Femur (tissue), 1 donor: ENCODE measurements at regions not wholly inside any gene's neighbourhood (a gene's known extent, or its start where the extent isn't known, plus 50 kb on each side); places are given as distances from the start of the nearest gene placed in this dataset.
"Not testable (repeated sequence)": the region's sequence is repeated elsewhere in the genome, so short reads cannot be mapped to it uniquely, and the experiment has no call there.

ENCODE experiments used
- DNase-seq: peaks from one replicate; pipeline ENCODE4 v3.0.0-alpha.2; 2017

- no peak for DNase-seq
These were observed 59.3 kb downstream of the EBLN2 start for GRCh38 chr3:73120710-73121109.

DNA sequence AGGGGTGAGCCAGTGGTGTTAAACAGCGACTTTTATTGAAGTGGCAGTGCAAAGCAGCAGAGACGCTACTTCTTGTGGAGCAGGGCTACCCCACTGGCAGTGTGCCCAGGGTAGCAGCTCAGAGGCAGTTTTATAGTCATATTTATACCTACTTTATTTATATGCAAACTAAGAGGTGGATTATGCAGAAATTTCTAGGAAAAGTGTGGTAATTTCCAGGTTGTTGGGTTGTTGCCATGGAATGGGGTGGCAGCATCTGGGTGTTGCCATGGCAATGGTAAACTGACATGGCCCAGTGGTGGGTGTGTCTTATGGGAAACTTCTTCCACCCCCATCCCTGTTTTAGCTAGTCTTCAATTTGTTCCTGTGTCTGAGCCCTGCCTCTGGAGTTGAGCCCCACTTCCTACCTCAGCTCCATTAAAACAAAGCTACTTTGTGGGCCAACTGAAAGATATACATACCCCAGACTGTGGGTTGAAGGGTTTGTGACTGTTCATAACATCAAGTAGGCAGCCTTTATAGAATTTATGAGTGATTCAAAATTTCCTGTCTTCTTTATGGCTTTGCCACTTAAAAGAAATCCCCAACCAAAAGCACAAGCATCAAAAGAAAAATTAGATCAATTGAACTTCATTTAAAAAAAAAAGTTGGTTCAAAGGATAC lies 60.3 kb downstream of the EBLN2 start:
- DNase-seq = no peak

DNA sequence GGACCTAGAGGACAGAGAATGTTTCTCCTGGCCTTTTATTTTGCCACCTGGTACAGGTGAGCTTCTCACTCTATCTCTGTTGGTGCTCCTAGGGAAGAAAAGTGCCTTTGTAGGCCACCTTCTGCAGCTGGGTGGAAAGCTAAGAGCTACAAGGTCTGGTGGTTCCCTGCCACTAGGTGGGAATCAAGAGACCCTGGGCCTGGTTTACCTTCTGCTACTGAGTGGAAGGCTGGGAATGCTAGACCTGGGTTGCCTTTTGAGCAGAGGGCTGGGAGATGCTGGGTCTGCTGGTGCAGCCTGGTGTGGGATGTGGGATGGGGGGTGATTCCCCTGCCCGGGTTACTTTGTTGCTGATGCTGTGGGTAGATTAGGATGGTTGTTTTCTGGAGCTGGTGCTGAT lies 72.6 kb downstream of the EBLN2 start:
- no peak for DNase-seq

DNA sequence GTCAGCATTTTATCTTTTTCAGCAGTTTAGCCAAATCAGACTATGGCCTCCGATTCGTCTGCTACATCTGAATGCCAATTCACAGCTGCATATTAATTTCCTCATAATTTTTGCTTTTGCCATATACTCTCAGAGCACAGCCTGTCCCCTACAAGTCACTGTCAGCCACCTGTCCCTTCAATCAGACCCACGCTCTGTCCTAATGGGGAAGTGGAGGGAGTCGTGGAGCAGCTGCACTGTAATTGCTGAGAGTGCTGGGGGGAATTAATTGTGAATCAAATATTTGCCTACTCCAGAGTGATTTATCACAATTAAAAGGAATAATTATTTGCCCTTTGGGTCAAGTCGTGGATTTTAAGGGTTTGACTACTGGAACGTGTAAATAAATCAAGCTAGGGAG lies 75.5 kb downstream of the EBLN2 start:
- peak; percentile 37 for DNase-seq

- DNase-seq = no peak
These were observed 76.4 kb downstream of the EBLN2 start for GRCh38 chr3:73137736-73138403.

GRCh38 chr3:73140772-73141442 lies 79.4 kb downstream of the EBLN2 start:
- no peak for DNase-seq

DNA sequence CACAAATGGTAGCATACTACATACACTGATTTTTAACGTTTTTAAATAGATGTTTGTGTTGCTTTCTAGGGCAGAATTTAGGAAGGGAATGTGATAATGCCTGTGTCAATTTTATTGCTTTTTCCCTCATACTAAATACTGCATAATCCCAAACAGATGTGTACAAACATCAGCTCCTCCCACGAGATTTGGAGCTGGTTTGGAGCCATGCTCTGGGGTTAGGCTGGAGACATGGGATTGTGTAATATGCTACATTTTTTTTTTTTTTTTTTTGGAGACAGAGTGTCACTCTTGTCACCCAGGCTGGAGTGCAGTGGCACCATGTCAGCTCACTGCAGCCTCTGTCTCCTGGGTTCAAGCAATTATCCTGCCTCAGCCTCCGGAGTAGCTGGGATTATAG lies 80.1 kb downstream of the EBLN2 start:
- DNase-seq = peak; percentile 66

GRCh38 chr3:73143401-73143800 lies 81.9 kb downstream of the EBLN2 start:
- DNase-seq = no peak

DNA sequence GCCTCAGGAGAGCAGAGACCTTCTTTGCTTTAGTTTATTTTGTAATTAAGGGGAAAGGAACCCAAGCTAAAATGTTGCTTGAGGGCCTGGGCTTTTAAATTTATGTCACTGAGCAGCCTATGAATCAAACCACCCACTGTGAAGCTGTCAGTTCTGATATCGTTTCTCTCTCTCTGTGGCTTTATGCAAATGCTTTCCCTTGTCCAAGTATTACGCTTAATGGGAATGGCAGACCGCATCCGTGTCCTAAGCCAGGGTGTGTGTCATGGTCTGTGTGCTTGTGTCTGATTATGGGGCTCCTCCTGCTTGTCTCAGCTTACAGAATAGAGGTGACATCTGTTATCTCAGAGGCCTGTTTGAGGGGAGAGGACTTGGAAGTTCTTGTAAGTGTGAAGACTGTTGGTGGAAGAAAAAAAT lies 82.4 kb downstream of the EBLN2 start:
- peak; percentile 65 for DNase-seq

GRCh38 chr3:73144276-73144675 lies 82.8 kb downstream of the EBLN2 start:
- DNase-seq = no peak

DNA sequence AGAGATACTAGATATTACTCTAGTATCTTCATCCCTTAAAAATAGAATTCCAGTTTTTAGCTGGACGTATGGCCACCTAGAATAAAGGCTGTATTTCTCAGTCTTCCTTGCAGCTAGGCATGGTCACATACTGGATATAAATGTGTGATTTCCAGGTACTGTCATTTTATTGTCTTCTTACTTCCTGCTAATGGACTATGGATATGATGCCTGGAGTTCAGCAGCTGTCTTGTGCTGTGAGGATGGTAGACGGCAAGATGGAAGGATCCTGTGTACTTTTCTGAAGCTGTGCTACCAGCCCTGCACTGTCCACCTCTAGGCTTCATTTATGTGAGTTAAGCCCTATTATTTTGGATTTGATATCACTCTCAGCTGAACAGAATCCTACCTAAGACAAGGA lies 83.4 kb downstream of the EBLN2 start:
- no peak for DNase-seq

- DNase-seq = not testable (repeated sequence)
These were observed 86.0 kb downstream of the EBLN2 start for GRCh38 chr3:73147479-73147878.

- no peak for DNase-seq
These were observed 86.7 kb downstream of the EBLN2 start for GRCh38 chr3:73148206-73148605.

GRCh38 chr3:73148682-73149081 lies 87.2 kb downstream of the EBLN2 start:
- no peak for DNase-seq

GRCh38 chr3:73150369-73151130 lies 89.1 kb downstream of the EBLN2 start:
- no peak for DNase-seq

DNA sequence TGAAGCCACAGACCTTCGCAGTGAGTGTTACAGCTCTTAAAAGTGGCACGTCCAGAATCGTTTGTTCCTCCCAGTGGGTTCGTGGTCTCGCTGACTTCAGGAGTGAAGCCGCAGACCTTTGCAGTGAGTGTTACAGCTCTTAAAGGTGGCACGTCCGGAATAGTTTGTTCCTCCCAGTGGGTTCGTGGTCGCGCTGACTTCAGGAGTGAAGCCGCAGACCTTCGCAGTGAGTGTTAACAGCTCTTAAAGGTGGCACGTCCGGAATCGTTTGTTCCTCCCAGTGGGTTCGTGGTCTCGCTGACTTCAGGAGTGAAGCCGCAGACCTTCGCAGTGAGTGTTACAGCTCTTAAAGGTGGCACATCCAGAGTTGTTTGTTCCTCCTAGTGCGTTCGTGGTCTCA lies 91.1 kb downstream of the EBLN2 start:
- not testable (repeated sequence) for DNase-seq

- not testable (repeated sequence) for DNase-seq
These were observed 91.6 kb downstream of the EBLN2 start for GRCh38 chr3:73153057-73153456.

- DNase-seq = not testable (repeated sequence)
These were observed 92.8 kb downstream of the EBLN2 start for GRCh38 chr3:73154261-73154660.

GRCh38 chr3:73155441-73155840 lies 94.0 kb downstream of the EBLN2 start:
- not testable (repeated sequence) for DNase-seq

DNA sequence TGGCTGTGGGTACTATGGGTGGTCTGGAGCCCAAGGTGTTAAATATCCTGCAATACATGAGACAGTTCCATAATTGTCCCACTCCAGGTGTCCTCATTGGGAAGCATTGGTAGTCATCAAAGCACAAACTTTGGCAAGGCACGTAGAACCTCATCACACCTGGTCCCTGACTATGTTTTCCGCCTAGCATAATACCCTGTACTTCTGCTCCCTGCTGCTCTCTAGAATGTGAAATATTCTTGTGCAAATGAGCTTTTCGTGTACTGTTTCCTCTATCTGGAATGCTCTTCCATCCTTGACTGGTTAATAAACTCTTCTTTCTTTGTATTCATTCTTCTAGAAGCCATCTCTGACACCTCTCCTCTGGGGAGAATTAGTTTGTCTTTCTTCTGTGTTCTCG lies 103.2 kb downstream of the EBLN2 start:
- DNase-seq = no peak

DNA sequence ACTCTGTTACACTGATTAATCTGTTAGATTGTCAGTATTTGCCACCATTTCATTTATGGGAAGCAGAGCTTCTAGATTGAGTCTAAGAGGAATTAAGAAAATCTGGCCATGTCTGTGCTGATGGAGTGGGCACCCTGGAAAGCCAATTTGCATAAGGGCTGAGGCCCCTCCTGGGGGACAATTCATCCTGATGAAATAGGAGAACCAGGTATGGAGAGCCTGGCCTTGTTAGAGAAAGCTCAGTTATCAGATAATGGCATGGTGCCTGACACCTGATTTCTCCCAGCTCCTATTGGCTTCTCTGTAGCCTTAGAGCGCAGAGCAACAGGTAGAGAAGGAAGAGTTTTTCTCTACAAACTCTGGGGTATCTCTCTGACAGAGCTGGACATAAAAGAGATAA lies 114.2 kb downstream of the EBLN2 start:
- no peak for DNase-seq

DNA sequence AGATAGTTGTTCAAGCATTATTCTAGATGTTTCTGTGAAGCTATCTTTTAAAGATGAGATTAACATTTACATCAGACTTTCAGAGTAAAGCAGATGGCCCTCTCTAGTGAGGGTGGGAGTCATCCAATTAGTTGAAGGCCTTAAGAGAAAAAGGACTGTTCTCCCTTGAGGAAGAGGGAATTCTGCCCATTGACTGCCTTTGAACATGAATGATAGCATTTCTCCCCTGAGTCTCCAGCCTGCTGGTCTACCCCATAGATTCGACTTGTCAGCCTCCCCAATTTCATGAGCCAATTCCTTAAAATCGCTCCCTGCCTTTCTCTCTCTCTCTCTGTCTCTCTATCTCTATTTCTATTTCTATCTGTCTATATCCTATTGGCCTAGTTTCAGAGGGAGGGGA lies 115.5 kb downstream of the EBLN2 start:
- DNase-seq = no peak

GRCh38 chr3:73177827-73178226 lies 116.4 kb downstream of the EBLN2 start:
- DNase-seq = no peak
